ENCODE measurements at regions not wholly inside any gene's neighbourhood (a gene's known extent, or its start where the extent isn't known, plus 50 kb on each side); places are given as distances from the start of the nearest gene placed in this dataset.

GRCh38 chr9:134267881-134268724, 58.2 kb upstream of the RXRA start:
- intact Hi-C loops (cut with micrococcal nuclease), result no loop called here
- Histone ChIP-seq H3K14ac (replicated peaks; ENCODE audit: low read depth, low read length) (no peak overlapping the region), H2BK5ac (ENCODE audit: low read depth, low read length, poor library complexity, severe bottlenecking) (no peak overlapping the region), H3K4me1 (ENCODE audit: control insufficient read depth, insufficient read depth, low read length) (peaks cover 5% of the 10 kb centered on the region), H3K9ac (ENCODE audit: low read depth, low read length) (no peak overlapping the region), H2BK15ac (ENCODE audit: low read depth, low read length) (no peak overlapping the region), H2AFZ (replicated peaks; ENCODE audit: low read length, poor library complexity) (no peak overlapping the region), H3K36me3 (ENCODE audit: control insufficient read depth, insufficient read depth, low read length) (no peaks in the 10 kb centered on the region), H4K5ac (ENCODE audit: low read depth, low read length) (0 out of 2 replicates have a peak overlapping the region, but pooled peaks have one; percentile 6), H3K4ac (ENCODE audit: low read depth, low read length) (no peak overlapping the region), H3K9me1 (ENCODE audit: insufficient read depth, low read length) (no peaks in the 10 kb centered on the region), H3K4me2 (ENCODE audit: low read depth, low read length) (no peak overlapping the region), H3K27ac (ENCODE audit: insufficient read depth, low read length) (no peak overlapping the region), H2AK9ac (replicated peaks; ENCODE audit: low read depth, low read length, poor library complexity) (no peak overlapping the region), H3K56ac (ENCODE audit: extremely low read depth, insufficient read depth, low read length) (no peak overlapping the region), H3K4me3 (ENCODE audit: insufficient read depth, low read depth, low read length) (no peak overlapping the region), H3K27me3 (ENCODE audit: control insufficient read depth, insufficient read depth, low read length) (peaks cover 71% of the 10 kb centered on the region), H4K8ac (ENCODE audit: low read depth in 2 of 2, low read length in 2 of 2) (no peak overlapping the region), H2AK5ac (ENCODE audit: low read depth, low read length) (0 out of 2 replicates have a peak overlapping the region, but pooled peaks have one; percentile 26), H2BK20ac (ENCODE audit: low read depth, low read length) (no peak overlapping the region), H3K18ac (ENCODE audit: low read depth, low read length) (no peak overlapping the region), H3K23ac (ENCODE audit: low read depth, low read length) (no peak overlapping the region), H3K9me3 (ENCODE audit: control insufficient read depth, insufficient read depth, low read length) (no peaks in the 10 kb centered on the region), H4K91ac (ENCODE audit: insufficient read depth, low read depth, low read length) (no peak overlapping the region), H3K79me1 (ENCODE audit: low read depth in 1 of 2, low read length in 2 of 2) (no peaks in the 10 kb centered on the region), H4K20me1 (ENCODE audit: insufficient read depth, low read length) (no peaks in the 10 kb centered on the region; the same call in 1 of the 2 replicates), H2BK120ac (ENCODE audit: low read depth, low read length) (no peak overlapping the region)
- 80% methylated on average over 6 of the region's 28 CpGs; no CpG with 5 or more reads in 1 of the 2 experiments for WGBS, 2 experiments (ENCODE audit: extremely low coverage in 2 of 2, insufficient read length in 1 of 2)
- POLR2A ChIA-PET (ENCODE audit: unreplicated experiment), result no interaction called here
- in situ Hi-C loops (cut with MboI; ENCODE audit: low sequenced_read_pairs), result no loop called here
- BruUV-seq (replicated peaks), result no TSS peak
- peak; percentile 16 for DNase-seq
- CTCF ChIA-PET, result no interaction called here
- dilution Hi-C loops (cut with HindIII; ENCODE audit: low sequenced_read_pairs, unreplicated experiment), result no loop called here
- ATAC-seq (ENCODE audit: low read depth), result peak; percentile 75
- TF ChIP-seq CHD1 (IDR thresholded peaks at IDR 0.05; ENCODE audit: low read depth, low read length) (no peak), FOS (IDR thresholded peaks at IDR 0.05; ENCODE audit: low read depth, low read length) (no peak), MAZ (IDR thresholded peaks at IDR 0.05; ENCODE audit: borderline replicate concordance, low read depth, low read length) (no peak), RCOR1 (IDR thresholded peaks at IDR 0.05; ENCODE audit: insufficient replicate concordance, low read length) (no peak), RAD21 (IDR thresholded peaks at IDR 0.05; ENCODE audit: low read length) (no peak), POLR2A (IDR thresholded peaks at IDR 0.05; ENCODE audit: low read depth, low read length) (no peak), ELK1 (IDR thresholded peaks at IDR 0.05; ENCODE audit: borderline replicate concordance, low read depth, low read length) (no peak), RFX5 (IDR thresholded peaks at IDR 0.05; ENCODE audit: low read depth, low read length) (no peak), MXI1 (IDR thresholded peaks at IDR 0.05; ENCODE audit: borderline replicate concordance, low read depth, low read length) (no peak), MAFK (IDR thresholded peaks at IDR 0.05; ENCODE audit: low read depth, low read length) (no peak), CEBPB (IDR thresholded peaks at IDR 0.05; ENCODE audit: low read depth, low read length) (no peak), USF2 (IDR thresholded peaks at IDR 0.05; ENCODE audit: low read depth, low read length) (no peak), BHLHE40 (IDR thresholded peaks at IDR 0.05; ENCODE audit: low read depth, low read length) (no peak), CTCF (conservative IDR thresholded peaks at IDR 0.05; ENCODE audit: low read depth, low read length) (no peak), SMC3 (IDR thresholded peaks at IDR 0.05; ENCODE audit: low read depth, low read length) (no peak)
